ENCODE measurements at regions not wholly inside any gene's neighbourhood (a gene's known extent, or its start where the extent isn't known, plus 50 kb on each side); places are given as distances from the start of the nearest gene placed in this dataset.

DNA sequence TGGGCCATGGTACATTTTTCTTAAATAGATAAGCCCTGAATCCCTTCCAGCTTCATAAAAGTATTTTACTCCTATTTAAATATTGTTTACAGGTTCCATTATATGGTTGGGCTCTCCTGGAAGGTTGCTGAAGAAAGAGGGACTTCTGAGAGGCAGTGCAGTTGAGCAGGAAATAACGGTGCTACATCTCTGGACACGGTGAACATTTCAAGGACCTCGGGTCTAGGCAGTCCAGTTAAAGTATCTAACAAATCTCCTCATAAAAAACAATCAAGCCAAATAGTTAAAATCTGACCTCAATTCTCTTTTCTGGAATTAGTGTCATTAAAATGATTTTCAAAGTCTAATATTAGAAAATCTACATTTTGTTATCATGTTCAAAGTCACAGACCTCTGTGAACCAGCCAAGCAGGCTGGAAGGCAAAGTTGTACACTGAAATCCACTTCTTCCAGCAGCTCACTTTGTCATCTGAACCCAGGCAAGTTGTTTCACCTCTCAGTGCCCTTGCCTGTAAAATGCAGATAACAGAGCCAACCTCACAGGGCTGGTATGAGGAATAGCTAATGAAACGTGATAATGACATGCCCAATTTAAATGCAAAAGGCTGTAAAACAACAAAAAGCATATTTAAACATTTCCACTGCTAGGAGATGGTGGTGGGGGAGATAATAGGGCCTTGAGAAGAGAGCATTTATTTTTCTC, 267.0 kb upstream of the KLF3 start:
- H2AFZ ChIP-seq (ENCODE audit: low read depth, low read length, severe bottlenecking), result no peak overlapping the region
- H3K27me3 ChIP-seq (ENCODE audit: low read length), result no peaks in the 10 kb centered on the region
- H3K9me2 ChIP-seq (replicated peaks; ENCODE audit: insufficient read depth, low read length), result no peaks in the 10 kb centered on the region
- H4K20me1 ChIP-seq (ENCODE audit: low read depth, low read length), result no peaks in the 10 kb centered on the region
- H3K27ac ChIP-seq (ENCODE audit: low read depth, low read length), result no peak overlapping the region
- H3K9me3 ChIP-seq (ENCODE audit: insufficient read depth, low read length), result peaks cover 4% of the 10 kb centered on the region; the same call in 1 of the 2 replicates
- no peak overlapping the region for H3K4me2 ChIP-seq (ENCODE audit: low read depth, low read length, poor library complexity, severe bottlenecking)
- no peaks in the 10 kb centered on the region for H3K79me2 ChIP-seq (ENCODE audit: insufficient read depth, low read length)
- H3K9ac ChIP-seq (ENCODE audit: low read length), result no peak overlapping the region
- no peaks in the 10 kb centered on the region for H3K36me3 ChIP-seq (ENCODE audit: low read length)
- H3K4me3 ChIP-seq (ENCODE audit: insufficient read depth, low read length, poor library complexity, severe bottlenecking), result no peak overlapping the region
- no peaks in the 10 kb centered on the region for H3F3A ChIP-seq (ENCODE audit: insufficient read depth)
- TF ChIP-seq EZH2phosphoT487 (conservative IDR thresholded peaks at IDR 0.05; ENCODE audit: low read length), result no peak
- TF ChIP-seq, protein P1, sequence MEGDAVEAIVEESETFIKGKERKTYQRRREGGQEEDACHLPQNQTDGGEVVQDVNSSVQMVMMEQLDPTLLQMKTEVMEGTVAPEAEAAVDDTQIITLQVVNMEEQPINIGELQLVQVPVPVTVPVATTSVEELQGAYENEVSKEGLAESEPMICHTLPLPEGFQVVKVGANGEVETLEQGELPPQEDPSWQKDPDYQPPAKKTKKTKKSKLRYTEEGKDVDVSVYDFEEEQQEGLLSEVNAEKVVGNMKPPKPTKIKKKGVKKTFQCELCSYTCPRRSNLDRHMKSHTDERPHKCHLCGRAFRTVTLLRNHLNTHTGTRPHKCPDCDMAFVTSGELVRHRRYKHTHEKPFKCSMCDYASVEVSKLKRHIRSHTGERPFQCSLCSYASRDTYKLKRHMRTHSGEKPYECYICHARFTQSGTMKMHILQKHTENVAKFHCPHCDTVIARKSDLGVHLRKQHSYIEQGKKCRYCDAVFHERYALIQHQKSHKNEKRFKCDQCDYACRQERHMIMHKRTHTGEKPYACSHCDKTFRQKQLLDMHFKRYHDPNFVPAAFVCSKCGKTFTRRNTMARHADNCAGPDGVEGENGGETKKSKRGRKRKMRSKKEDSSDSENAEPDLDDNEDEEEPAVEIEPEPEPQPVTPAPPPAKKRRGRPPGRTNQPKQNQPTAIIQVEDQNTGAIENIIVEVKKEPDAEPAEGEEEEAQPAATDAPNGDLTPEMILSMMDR (IDR thresholded peaks at IDR 0.05; ENCODE audit: insufficient read depth, low read length, poor library complexity, severe bottlenecking), result no peak

DNA sequence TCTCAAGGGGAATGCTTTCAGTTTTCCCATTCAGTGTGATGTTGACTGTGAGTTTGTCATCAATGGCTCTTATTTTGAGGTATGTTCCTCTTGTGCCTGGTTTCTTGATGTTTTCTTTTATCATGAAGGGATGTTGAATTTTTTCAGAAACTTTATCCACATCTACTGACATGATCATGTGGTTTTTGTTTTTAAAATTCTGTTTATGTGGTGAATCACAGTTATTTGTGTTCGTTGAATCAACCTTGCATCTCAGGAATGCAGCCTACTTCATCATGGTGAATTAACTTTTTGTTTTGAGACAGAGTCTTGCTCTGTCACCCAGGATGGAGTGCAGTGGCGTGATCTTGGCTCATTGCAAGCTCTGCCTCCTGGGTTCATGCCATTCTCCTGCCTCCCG, 263.1 kb upstream of the KLF3 start:
- Histone ChIP-seq H3K9me2 (replicated peaks; ENCODE audit: insufficient read depth, low read length) (no peaks in the 10 kb centered on the region), H3K9me3 (ENCODE audit: insufficient read depth, low read length) (no peaks in the 10 kb centered on the region), H2AFZ (ENCODE audit: low read depth, low read length, severe bottlenecking) (no peak overlapping the region), H3K27ac (ENCODE audit: low read depth, low read length) (no peak overlapping the region), H3K4me3 (ENCODE audit: insufficient read depth, low read length, poor library complexity, severe bottlenecking) (no peak overlapping the region), H3K4me2 (ENCODE audit: low read depth, low read length, poor library complexity, severe bottlenecking) (no peak overlapping the region), H3K9ac (ENCODE audit: low read length) (no peak overlapping the region), H3K79me2 (ENCODE audit: insufficient read depth, low read length) (no peaks in the 10 kb centered on the region), H3K27me3 (ENCODE audit: low read length) (no peaks in the 10 kb centered on the region), H3K36me3 (ENCODE audit: low read length) (no peaks in the 10 kb centered on the region), H4K20me1 (ENCODE audit: low read depth, low read length) (no peaks in the 10 kb centered on the region), H3F3A (ENCODE audit: insufficient read depth) (no peaks in the 10 kb centered on the region)
- TF ChIP-seq EZH2phosphoT487 (conservative IDR thresholded peaks at IDR 0.05; ENCODE audit: low read length), result no peak
- TF ChIP-seq, protein P1 (IDR thresholded peaks at IDR 0.05; ENCODE audit: insufficient read depth, low read length, poor library complexity, severe bottlenecking), result no peak

DNA sequence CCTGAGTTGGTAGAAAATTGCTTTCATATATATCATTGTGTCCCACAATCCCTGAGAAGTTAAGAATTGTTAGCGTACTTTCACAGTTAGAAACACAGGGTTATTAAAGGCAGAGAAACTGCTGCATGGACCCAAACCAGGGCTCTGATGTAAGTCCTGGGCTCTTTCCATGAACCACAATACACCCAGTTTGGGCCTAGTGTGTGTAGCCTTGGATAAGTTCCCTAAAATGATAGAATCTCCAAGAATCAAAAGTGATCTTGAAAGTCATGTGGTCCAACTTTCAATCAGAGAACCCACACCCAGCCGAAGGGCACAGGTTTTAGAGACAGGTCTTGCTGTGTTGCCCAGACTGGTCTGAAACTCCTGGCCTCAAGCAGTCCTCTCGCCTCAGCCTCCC, 257.8 kb upstream of the KLF3 start:
- Histone ChIP-seq H3K4me2 (ENCODE audit: low read depth, low read length, poor library complexity, severe bottlenecking) (no peak overlapping the region), H3K9ac (ENCODE audit: low read length) (no peak overlapping the region), H4K20me1 (ENCODE audit: low read depth, low read length) (no peaks in the 10 kb centered on the region), H3K36me3 (ENCODE audit: low read length) (no peaks in the 10 kb centered on the region), H3F3A (ENCODE audit: insufficient read depth) (no peaks in the 10 kb centered on the region), H3K27ac (ENCODE audit: low read depth, low read length) (no peak overlapping the region), H3K4me3 (ENCODE audit: insufficient read depth, low read length, poor library complexity, severe bottlenecking) (no peak overlapping the region), H3K27me3 (ENCODE audit: low read length) (no peaks in the 10 kb centered on the region), H3K79me2 (ENCODE audit: insufficient read depth, low read length) (no peaks in the 10 kb centered on the region), H3K9me3 (ENCODE audit: insufficient read depth, low read length) (no peaks in the 10 kb centered on the region), H2AFZ (ENCODE audit: low read depth, low read length, severe bottlenecking) (no peak overlapping the region), H3K9me2 (replicated peaks; ENCODE audit: insufficient read depth, low read length) (no peaks in the 10 kb centered on the region)
- no peak for TF ChIP-seq EZH2phosphoT487 (conservative IDR thresholded peaks at IDR 0.05; ENCODE audit: low read length)
- TF ChIP-seq, protein P1 (IDR thresholded peaks at IDR 0.05; ENCODE audit: insufficient read depth, low read length, poor library complexity, severe bottlenecking), result no peak

Data from SU-DHL-6 (cell line).